ENCODE measurements at regions not wholly inside any gene's neighbourhood (a gene's known extent, or its start where the extent isn't known, plus 50 kb on each side); places are given as distances from the start of the nearest gene placed in this dataset.

GRCh38 chr12:76189851-76190250 is 105.4 kb upstream of the NAP1L1 start:
- POLR2A ChIA-PET: no interaction called here
- 67% methylated on average over 2 of the region's 2 CpGs for WGBS (ENCODE audit: low lambda C conversion rate)
- H3K79me2 ChIP-seq (ENCODE audit: insufficient read depth): no peaks in the 10 kb centered on the region
- CTCF ChIA-PET: interaction anchor here (1.3 kb wide), 1 partner anchor 267 kb away, joined by 3 read pairs; no protein-coding TSS in a partner anchor
- no peak for TF ChIP-seq USF2 (IDR thresholded peaks at IDR 0.05; ENCODE audit: borderline replicate concordance, low read depth, low read length)
- no peak for TF ChIP-seq EP300 (IDR thresholded peaks at IDR 0.05; ENCODE audit: borderline replicate concordance in 1 of 2, low read depth in 1 of 2, low read length in 1 of 2)
- TF ChIP-seq NRF1 (IDR thresholded peaks at IDR 0.05; ENCODE audit: low read depth, low read length): no peak
- TF ChIP-seq ZBTB33 (IDR thresholded peaks at IDR 0.05; ENCODE audit: borderline replicate concordance, low read depth): no peak
- no peak for TF ChIP-seq FOSL2 (IDR thresholded peaks at IDR 0.05; ENCODE audit: borderline replicate concordance, low read depth)
- TF ChIP-seq TCF12 (IDR thresholded peaks at IDR 0.05): no peak
- no peaks in the 10 kb centered on the region for H3F3A ChIP-seq (replicated peaks; ENCODE audit: insufficient read depth)
- H3K9me3 ChIP-seq: no peaks in the 10 kb centered on the region
- H3K4me2 ChIP-seq: no peak overlapping the region
- no peaks in the 10 kb centered on the region for H3K9me2 ChIP-seq
- H3K4me1 ChIP-seq (ENCODE audit: control insufficient read depth in 1 of 2, insufficient read depth in 2 of 2, low read depth in 1 of 2, low read length in 1 of 2): no peaks in the 10 kb centered on the region
- H4K20me1 ChIP-seq (ENCODE audit: insufficient read depth): no peaks in the 10 kb centered on the region
- no peak overlapping the region for H3K27ac ChIP-seq (ENCODE audit: low read depth in 2 of 2, low read length in 1 of 2)
- no peaks in the 10 kb centered on the region for H3K36me3 ChIP-seq (replicated peaks in 1 of 2; ENCODE audit: control insufficient read depth in 1 of 2, insufficient read depth in 2 of 2, low read length in 1 of 2)
- no peaks in the 10 kb centered on the region for H3K27me3 ChIP-seq (ENCODE audit: insufficient read depth)
- H3K4me3 ChIP-seq (ENCODE audit: low read depth in 2 of 2, low read length in 1 of 2): no peak overlapping the region
- H2AFZ ChIP-seq (ENCODE audit: low read depth): no peak overlapping the region
- DNase-seq: no peak
- H3K9ac ChIP-seq: no peak overlapping the region

- ChIA-PET POLR2A (no interaction called here), CTCF (no interaction called here)
- Histone ChIP-seq H3K9me2 (no peaks in the 10 kb centered on the region), H4K20me1 (ENCODE audit: insufficient read depth) (no peaks in the 10 kb centered on the region), H3K27ac (ENCODE audit: low read depth in 2 of 2, low read length in 1 of 2) (no peak overlapping the region), H3K9me3 (no peaks in the 10 kb centered on the region), H3K4me1 (ENCODE audit: control insufficient read depth in 1 of 2, insufficient read depth in 2 of 2, low read depth in 1 of 2, low read length in 1 of 2) (peaks cover 0 to 8% of the 10 kb centered on the region in 2 experiments; a peak in 2 of 4 replicates), H3K9ac (no peak overlapping the region), H3K79me2 (ENCODE audit: insufficient read depth) (no peaks in the 10 kb centered on the region), H3K4me2 (no peak overlapping the region), H3K36me3 (replicated peaks in 1 of 2; ENCODE audit: control insufficient read depth in 1 of 2, insufficient read depth in 2 of 2, low read length in 1 of 2) (no peaks in the 10 kb centered on the region), H3K4me3 (ENCODE audit: low read depth in 2 of 2, low read length in 1 of 2) (no peak overlapping the region), H3K27me3 (ENCODE audit: insufficient read depth) (no peaks in the 10 kb centered on the region), H2AFZ (ENCODE audit: low read depth) (no peak overlapping the region), H3F3A (replicated peaks; ENCODE audit: insufficient read depth) (peaks cover 19% of the 10 kb centered on the region)
- no peak for DNase-seq
- 100% methylated on average over 1 of the region's 1 CpG for WGBS (ENCODE audit: low lambda C conversion rate)
- no peak for TF ChIP-seq ELF1 (IDR thresholded peaks at IDR 0.05)
- TF ChIP-seq FOXM1 (IDR thresholded peaks at IDR 0.05; ENCODE audit: low read depth): no peak
- no peak for TF ChIP-seq CTCF (IDR thresholded peaks at IDR 0.05)
- no peak for TF ChIP-seq REST (IDR thresholded peaks at IDR 0.05; ENCODE audit: low read depth, low read length)
- no peak for TF ChIP-seq MXI1 (IDR thresholded peaks at IDR 0.05; ENCODE audit: low read depth, low read length)
- TF ChIP-seq RXRA (IDR thresholded peaks at IDR 0.05; ENCODE audit: borderline replicate concordance, low read depth): no peak
- no peak for TF ChIP-seq CHD2 (IDR thresholded peaks at IDR 0.05; ENCODE audit: low read length, partially characterized antibody)
- TF ChIP-seq MAX (IDR thresholded peaks at IDR 0.05; ENCODE audit: low read depth): no peak
Observed at GRCh38 chr12:76187177-76187576, 102.7 kb upstream of the NAP1L1 start.
